Stomach (tissue), 4 donors: ENCODE measurements at regions not wholly inside any gene's neighbourhood (a gene's known extent, or its start where the extent isn't known, plus 50 kb on each side); places are given as distances from the start of the nearest gene placed in this dataset.

ENCODE experiments used
- EP300 ChIP-seq: sonication (generic); formaldehyde crosslinking; IDR thresholded peaks from one replicate; pipeline ENCODE4 v1.6.1; 2017; ENCODE audit warnings: antibody characterized with exemption
- TF ChIP-seq, protein P1 (sequence below), 7 experiments: fragments of 450-650 bp in 4 of 7; fragments of 200-600 bp in 3 of 7; sonication (generic) in 3 of 7; IDR thresholded peaks; one replicate each; pipeline ENCODE4 v1.5.1; 2016 to 2019; ENCODE audit warnings: antibody characterized with exemption in 7 of 7, control low read depth in 2 of 7, mild to moderate bottlenecking in 1 of 7

DNA sequence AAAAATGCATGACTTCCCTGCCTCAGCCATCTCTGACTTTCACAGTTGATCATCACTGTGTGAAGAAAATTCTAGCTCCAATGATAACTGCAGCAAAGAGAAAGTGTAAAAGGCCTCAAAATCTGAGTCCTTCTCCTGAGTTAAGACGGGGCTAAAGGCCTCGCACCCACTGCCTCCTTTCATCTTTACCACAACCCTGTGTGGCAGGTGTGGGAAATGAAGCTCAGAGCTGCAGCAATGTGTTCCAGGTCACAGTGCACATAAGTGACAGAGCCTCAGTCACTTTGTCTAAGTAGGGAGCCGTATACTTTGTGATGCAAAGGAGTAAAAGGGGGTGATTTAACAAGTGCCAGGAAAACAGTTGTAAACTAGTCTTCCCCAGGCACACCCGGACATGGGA, 144.7 kb upstream of the TMCC3 start:
- TF ChIP-seq, protein P1, sequence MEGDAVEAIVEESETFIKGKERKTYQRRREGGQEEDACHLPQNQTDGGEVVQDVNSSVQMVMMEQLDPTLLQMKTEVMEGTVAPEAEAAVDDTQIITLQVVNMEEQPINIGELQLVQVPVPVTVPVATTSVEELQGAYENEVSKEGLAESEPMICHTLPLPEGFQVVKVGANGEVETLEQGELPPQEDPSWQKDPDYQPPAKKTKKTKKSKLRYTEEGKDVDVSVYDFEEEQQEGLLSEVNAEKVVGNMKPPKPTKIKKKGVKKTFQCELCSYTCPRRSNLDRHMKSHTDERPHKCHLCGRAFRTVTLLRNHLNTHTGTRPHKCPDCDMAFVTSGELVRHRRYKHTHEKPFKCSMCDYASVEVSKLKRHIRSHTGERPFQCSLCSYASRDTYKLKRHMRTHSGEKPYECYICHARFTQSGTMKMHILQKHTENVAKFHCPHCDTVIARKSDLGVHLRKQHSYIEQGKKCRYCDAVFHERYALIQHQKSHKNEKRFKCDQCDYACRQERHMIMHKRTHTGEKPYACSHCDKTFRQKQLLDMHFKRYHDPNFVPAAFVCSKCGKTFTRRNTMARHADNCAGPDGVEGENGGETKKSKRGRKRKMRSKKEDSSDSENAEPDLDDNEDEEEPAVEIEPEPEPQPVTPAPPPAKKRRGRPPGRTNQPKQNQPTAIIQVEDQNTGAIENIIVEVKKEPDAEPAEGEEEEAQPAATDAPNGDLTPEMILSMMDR (IDR thresholded peaks at IDR 0.05): no peak
- no peak for TF ChIP-seq EP300
